GM18907 (cell line): ENCODE measurements at regions not wholly inside any gene's neighbourhood (a gene's known extent, or its start where the extent isn't known, plus 50 kb on each side); places are given as distances from the start of the nearest gene placed in this dataset.
"Not testable (repeated sequence)": the region's sequence is repeated elsewhere in the genome, so short reads cannot be mapped to it uniquely, and the experiment has no call there.

Experiments used
- ATAC-seq: cut with Tn5 transposase; IDR thresholded peaks from one replicate; pipeline ENCODE4 v1.9.1; 2021; ENCODE audit warnings: mild to moderate bottlenecking, moderate library complexity; ENCODE audit not compliant: unreplicated experiment

DNA sequence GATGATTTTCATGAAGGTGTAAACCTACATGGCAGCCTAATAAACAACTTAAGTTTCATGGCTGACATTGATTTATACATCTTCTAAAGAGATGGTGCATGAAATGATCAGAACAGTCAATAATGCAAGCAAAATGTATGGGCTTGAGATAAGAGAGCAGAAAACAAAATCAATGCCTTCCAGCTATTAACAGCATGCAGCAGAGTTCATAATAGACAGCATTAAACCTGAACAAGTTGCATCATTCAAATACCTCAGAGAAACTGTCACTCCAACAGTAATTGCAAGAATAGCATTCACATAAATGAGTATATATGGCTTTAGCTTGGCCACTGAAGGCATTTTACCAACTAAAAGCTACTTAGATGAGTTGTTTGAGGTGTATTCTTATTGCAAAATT, 319.6 kb upstream of the ARID1B start:
- ATAC-seq, result no peak

DNA sequence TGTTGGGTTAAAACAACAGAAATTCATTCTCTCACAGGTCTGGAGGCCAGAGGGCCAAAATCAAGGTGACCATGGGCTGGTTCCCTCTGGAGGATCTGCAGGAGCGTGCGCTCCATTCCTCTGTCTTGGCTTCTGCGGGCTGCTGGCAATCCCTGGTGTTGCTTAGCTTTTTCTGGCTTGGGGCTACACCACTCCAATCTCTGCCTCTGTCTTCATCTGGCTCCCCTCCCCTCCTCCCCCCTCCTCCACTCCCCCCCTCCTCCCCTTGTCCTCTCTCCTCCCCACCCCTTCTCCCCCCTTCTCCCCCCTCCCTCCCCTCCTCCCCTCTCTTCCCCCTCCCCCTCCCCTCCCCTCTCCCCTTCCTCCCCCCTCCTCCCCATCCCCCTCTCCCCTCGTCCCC, 321.3 kb upstream of the ARID1B start:
- ATAC-seq, result no peak

DNA sequence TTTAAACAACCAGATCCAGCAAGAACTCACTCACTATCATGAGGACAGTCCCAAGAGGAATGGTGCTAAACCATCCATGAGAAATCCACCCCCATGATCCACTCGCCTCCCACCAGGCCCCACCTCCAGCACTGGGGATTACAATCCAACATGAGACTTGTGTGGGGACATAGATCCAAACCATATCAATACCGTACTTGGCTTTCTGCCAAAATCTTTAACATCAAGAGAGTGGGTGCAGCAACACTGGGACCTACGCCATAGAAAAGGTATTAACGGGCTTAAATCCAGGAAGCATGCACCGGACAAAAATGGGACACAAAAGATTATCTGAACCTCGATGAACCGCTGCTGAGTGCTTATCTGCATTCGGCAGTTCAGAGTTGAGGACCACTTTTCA, 322.3 kb upstream of the ARID1B start:
- ATAC-seq, result no peak

DNA sequence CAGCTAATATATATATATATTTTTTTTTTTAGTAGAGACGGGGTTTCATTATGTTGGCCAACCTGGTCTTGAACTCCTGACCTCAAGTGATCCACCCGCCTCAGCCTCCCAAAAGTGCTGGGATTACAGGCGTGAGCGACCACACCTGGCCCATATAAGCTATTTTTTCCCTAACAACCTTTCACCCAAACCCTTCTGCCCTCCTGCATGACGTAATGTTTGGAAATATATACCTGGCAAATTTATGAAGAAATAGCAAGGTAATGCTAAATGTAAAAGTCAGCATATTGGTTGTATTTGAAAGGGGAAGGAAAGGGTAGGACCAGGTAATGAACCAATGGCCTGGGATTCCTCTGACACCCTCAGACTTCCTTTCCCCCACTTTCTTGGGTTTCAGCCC, 325.5 kb upstream of the ARID1B start:
- no peak for ATAC-seq

DNA sequence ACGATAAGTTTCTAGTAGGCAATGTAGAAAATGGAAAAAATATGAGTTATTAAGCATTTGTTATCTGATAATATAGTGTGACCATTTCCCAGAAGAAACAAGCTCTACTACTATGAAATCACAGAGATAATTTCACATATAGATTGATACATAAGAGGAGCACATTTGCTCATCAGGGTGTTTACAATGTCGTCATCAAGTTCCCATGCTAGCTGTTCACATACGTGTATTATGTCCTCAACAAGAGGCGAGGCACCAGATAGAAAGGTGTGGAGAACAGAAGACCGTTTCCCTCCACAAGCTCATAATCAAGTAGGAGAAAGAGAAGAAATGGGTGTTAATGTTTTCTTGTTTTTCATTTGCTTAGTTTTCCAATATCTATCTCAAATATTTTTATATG, 326.1 kb upstream of the ARID1B start:
- no peak for ATAC-seq

DNA sequence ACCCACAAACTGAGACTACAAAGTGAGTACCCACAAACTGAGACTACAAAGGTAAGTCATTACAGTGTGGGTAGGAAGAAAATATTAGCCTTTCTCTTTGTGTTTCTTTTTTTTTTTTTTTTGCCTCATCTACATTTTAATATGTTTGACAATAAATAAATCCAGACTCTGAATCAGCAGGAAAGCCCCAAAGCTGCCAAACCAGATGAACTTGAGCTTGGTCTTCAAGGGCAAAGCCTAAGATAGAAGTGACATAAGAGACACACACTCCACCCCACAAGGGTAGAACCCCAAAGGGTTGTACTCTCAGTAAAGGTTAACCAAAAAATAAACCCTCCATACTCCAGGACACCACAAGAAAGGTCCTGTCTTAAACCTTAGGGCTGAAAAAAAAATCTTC, 326.8 kb upstream of the ARID1B start:
- ATAC-seq, result no peak

DNA sequence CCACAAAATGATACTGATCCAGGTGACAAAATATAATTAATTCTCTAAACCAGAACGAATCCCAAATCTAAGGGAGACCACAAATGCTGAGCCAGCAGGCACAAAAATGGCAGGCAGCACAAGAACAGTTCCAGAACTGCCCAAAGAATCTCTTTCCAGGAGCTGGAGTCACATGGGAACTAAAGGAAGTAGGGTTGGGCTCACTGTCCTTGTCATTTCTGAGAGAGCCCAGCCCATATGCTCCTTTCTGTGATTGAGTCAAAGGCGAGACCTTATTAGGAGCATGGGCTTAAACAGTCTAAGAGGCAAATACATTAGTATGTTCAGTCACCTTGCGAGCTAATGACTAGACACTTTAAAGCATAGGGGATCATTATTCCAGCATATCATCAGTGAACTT, 327.6 kb upstream of the ARID1B start:
- no peak for ATAC-seq

DNA sequence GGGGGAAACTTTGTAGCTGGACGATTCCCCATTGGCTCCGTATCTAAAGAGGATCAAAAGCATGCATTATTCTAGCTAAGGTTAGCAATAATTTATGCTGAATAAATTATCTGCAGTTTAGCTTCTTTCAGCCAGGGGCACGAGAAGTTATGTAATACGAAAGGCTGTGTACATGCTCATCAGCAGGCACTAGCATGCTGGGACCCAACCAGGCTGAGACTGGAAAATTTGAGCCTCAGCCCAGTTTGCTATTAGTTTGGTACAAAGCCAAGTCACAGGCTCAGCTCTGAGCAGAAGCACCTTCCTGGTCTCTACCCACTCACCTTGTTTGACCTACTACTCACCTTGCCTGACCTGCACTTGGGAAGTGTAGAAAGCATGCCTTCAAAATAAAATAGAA, 328.1 kb upstream of the ARID1B start:
- no peak for ATAC-seq

DNA sequence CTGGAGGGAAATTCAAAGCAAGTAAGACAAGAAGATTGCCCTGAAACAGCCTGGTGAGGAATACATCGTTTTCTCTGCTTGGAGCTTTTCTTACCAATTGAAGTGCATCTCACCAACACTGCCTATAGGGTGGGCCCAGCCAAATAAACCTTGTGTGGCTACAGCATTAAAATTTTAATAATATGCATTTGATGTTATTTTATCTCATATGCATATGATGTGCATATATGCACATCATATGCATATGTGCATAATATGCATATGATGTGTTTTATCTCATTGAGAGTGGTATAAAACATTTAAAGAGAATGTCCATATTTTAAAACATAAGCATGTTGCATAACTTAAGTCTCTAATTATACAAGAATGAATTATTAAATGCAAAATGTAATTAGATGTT, 328.6 kb upstream of the ARID1B start:
- no peak for ATAC-seq

DNA sequence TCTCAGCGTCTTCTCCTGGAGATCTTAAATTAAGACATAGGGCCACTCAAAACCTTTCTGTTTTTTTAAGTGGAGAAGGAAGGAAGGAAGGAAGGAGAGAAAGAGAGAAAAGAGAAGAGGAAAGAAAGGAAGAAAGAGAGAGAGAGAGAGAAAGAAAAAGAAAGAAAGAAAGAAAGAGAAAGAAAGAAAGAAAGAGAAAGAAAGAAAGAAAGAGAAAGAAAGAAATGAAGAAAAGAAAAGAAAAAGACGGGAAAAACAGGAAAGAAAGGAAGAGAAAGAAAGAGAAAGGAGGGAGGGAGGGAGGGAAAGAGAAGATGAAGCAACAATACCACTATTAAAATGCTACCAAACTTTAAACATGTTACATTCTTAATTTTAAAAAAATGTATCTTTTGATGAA, 336.5 kb upstream of the ARID1B start:
- no peak for ATAC-seq

DNA sequence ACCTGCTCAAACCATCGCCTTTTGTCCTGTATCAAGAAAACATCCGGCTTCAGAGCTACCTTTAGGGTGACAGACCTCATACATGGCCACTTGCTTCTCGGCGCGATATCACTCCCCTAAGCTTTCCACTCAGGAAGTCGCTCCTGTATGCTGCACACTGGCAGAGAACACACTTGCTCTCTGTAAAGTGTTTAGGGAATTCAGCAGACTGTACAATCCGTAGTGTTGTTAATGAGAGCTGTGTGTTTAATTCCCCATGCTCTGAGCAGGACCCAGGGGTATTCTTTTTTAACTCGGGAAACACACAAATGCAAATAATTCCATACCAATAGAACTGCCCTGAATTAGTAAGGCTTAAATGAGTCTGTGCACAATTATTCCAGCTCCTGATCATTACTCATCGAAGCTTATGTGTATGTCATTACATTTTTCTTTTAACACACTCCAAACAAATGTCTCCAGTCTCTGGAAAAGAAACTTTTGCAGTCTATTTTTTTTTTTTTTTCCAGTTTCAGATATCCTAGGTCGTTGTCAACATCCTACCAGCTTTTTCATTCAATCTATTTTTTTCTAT, 338.7 kb upstream of the ARID1B start:
- no peak for ATAC-seq

DNA sequence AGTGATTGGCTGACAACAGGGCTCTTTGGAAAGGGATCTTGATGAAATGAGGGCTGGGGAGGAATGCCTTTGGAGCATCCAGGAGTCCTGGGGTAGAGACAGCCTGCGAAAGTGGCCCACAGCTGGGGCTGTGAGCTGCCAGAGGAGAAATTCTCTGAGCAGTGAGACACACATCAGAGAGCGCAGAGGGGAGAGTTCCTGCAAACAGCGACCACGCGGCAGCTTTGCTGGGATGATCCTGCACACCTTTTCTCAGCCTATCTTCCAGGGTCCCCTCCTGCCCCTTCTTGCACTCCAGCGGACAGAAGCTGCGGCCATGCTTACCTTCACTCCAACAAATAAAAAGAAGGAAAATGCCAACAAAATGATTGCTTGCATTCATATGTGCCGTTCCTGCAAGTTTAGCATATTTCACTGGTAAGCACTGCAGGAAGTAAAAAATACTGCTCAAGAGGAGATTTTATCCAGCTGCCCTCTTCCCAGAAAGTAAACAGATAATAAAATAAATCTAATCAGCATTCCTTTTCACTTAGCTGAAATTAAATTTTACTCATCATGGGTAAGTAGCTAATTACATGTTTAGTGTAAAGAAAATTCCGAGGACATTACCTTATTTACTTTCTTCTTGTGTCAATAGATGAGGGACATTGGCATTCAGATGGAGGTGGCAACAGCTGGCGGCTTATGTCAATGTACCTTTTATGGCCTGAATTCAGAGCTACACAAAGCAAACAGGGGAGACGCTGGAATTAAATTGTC, 339.9 kb upstream of the ARID1B start:
- ATAC-seq, result no peak

DNA sequence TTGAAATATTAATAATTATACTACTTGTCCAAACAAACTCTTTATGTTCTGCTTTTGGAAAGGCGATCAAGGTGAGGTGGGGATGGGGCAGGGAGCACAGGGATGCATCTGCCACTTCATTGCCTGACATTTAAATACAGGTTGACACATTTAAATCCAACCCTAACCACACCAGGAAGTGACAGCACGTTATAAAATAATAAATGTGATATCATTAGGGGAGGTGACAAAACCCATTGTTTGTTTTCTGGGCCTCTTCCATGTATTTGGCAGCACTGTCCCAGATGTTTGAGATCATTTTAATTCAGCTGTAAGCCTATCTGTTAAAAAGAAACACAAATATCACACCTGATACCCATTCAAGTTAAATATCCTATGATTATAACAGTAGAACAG, 342.4 kb upstream of the ARID1B start:
- no peak for ATAC-seq

DNA sequence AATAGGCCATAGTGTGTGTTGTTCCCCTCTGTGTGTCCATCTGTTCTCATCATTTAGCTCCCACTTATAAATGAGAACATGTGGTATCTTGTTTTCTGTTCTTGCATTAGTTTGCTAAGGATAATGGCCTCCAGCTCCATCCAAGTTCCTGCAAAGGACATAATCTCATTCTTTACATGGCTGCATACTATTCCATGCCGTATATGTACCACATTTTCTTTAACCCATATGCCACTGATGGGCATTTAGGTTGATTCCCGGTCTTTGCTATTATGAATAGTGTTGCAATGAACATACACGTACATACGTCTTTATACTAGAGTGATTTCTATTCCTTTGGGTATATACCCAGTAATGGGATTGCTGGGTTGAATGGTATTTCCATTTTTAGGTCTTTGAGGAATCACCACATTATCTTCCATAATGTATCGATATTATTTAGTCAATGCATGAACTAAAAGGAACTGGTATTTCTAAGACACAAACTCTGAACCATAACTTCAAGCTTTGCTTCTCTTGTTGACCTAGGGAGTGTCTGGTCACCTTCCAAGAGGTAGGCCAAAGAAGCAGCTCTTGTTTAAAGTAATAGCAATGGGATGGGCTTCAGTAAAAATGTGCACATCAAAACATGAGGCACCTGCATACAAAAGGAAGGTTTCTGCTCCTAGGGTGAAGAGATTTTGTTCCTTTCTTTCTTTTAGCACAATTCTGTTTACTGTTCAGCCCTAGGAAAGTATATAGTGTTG, 343.0 kb upstream of the ARID1B start:
- ATAC-seq, result no peak

DNA sequence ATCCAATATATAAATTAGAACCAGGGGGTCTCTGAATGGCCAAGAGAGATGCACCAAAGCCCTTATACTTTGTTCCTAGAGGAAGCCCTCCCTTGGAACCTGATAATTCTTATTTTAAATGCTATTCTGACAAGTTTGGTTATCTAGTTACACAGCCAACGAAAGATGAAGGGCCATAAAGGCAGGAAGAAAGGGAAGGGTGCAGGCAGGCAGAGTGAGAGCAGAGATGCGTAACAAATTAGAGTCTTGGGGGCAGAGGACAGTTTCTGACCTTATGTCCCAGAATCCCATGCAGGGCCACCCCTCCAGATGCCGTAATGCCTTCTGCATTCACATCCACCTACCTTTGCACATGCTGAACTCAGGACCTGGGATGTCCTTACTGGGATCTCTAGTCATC, 344.6 kb upstream of the ARID1B start:
- ATAC-seq, result no peak

DNA sequence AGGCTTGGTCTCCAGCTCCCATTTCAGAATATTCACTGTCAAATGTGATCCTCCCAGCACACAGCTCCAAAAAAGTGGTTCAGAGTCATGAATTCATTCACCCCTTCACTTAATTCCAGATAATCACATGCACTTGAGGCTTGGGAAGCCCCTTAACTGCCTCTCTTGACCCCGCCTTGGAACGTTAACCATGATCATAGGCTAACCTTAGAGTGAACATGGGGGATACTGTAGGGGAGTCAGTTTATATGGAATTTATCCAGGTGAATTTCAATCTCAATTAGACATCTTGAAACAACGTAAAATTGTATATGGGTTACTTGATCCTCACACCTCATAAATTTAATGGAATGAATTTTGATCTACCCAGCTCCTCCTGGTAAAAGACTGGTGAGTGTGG, 346.8 kb upstream of the ARID1B start:
- ATAC-seq, result no peak

DNA sequence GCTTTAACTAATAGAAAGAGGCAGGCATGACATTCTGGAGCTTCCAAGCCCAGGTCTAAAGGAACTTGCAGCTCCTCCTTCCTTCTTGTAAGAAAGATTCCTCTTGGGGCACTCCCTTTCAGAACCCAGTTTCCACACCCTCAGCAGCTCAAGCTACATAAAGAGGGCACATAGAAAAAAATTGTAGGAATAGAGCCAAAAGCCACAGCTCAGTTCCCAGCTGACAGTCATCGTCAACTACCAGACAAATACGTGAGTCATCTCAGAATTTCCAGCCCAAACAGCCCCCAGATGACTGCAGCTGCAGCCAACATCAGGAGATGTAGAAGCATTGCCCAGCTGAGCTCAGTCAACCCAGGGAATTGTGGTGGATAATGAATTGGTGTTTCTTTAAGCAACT, 349.8 kb upstream of the ARID1B start:
- no peak for ATAC-seq

DNA sequence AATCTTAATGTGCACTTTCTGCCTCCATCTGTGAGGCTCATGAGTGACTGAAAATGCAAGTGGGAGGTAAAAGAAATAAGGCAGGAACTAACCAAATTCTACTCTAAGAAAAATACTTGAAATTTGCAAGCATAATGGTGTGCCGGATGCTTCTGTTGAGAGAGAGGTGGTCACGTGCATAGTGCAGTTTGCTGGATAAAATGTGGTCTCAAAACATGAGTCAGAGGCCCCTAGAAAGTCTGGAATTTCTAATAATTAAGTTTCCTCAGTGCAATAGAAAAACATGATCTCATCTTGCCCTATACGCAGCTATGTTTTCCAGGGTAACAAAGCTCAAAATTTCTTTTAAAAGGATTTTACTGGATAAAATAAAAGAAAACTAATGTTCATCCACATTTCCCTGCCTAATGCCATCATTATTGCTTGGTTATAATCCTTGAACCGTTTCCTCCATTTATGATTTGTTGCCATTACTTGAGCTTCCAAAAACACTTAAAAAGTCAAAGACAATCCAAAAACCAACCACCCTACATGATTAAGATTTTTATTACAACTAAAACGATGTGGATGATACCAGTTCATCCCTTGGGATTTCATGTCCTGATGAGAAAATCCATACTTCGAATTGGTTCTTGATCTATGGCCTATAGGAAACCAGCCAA, 351.7 kb upstream of the ARID1B start:
- no peak for ATAC-seq

DNA sequence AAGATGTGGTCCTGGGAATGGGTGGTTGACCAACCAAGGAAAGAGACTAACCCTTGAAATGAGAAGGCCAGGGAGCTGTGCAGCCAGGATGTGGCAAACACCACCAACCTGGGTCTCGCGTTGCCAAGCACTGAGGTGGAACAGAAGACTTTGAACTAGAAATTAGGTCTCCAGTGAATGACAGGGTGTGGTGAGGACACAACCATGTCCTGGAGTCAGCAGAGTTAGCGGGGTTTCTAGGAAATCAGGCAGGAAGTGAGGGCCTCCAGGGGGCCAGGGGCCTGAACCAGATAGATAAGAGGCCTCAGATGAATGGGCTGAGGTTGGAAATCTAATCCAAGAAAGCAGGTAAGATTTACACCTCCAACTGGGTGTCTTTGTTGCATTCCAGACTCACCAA, 353.3 kb upstream of the ARID1B start:
- ATAC-seq, result no peak

DNA sequence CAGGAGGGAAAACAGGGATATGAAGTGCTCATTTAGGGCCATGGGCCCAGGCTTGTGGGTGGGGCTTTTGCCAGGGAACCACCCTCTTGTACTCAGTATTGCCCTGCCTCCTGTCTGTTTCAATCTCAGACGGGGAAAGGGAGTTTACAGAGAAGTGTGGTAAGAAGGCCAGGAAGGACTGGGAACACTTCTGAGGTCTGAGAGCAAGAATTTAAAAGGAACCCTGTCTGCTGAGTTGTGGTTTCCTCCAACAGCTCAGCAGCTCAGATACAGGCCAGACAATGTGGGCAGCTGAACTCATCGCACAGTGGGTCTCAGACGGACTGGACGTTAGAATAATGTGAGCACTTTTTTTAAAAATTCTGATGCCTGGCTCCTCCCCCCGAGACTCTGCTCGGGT, 354.1 kb upstream of the ARID1B start:
- ATAC-seq, result no peak

DNA sequence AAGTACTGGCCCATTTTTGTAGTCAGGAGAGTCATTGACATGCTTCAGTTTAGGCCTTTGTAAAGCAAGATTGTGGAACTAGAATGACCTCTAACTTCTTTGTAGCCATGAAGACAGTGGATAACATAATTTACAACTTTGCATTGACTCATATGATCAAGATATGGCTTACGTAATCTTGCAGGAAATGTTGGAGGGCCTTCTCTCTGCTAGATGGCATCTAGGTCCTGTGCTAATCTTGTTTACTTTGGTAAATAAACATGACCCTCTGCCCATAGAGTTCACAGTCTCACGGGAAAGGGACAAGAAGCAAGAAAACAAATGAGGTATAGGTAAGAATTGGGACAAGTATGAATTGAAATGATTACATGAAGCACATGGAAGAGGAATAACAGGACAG, 355.2 kb upstream of the ARID1B start:
- no peak for ATAC-seq

DNA sequence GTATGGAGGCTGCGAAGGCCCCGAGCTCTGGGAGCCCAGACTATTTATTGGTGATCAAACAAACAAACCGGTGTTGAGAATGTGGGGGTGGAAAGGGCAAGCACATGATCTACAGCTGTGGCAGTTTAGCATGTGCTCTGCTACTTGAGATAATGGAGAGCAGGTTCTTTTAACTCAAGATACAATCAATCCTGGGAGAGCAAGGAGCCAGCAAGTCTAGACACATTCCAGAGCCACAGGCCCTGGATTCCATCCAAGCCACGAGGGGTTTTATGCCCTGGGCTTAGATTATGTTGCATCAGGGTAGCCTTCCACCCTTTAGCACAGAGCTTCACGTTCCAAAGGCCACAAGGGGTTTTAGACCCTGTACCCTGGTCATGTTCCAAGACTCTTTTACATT, 355.9 kb upstream of the ARID1B start:
- not testable (repeated sequence) for ATAC-seq
